ENCODE measurements at regions not wholly inside any gene's neighbourhood (a gene's known extent, or its start where the extent isn't known, plus 50 kb on each side); places are given as distances from the start of the nearest gene placed in this dataset.

DNA sequence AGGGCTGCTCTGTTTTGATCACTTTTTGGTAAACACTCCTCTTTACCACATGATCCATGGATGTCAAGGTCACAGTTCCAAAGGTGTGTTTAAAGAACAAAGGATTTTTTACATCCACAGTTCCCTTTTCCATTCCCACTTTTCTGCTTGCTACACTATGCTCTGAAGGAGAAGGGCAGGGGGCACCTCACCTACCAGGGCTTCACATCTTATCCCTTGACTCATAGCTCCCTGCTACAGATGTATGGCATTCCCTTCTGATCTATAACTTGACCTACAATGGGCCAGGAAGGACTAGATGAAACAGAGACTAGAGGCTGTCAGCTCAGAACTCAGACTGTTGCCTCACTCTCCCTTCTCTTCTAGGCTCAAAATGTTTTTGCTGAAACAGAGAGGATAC, 233.1 kb upstream of the RPS6KA3 start:
- TF ChIP-seq, protein P1, sequence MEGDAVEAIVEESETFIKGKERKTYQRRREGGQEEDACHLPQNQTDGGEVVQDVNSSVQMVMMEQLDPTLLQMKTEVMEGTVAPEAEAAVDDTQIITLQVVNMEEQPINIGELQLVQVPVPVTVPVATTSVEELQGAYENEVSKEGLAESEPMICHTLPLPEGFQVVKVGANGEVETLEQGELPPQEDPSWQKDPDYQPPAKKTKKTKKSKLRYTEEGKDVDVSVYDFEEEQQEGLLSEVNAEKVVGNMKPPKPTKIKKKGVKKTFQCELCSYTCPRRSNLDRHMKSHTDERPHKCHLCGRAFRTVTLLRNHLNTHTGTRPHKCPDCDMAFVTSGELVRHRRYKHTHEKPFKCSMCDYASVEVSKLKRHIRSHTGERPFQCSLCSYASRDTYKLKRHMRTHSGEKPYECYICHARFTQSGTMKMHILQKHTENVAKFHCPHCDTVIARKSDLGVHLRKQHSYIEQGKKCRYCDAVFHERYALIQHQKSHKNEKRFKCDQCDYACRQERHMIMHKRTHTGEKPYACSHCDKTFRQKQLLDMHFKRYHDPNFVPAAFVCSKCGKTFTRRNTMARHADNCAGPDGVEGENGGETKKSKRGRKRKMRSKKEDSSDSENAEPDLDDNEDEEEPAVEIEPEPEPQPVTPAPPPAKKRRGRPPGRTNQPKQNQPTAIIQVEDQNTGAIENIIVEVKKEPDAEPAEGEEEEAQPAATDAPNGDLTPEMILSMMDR (IDR thresholded peaks at IDR 0.05; ENCODE audit: low read depth, low read length), result no peak
- TF ChIP-seq, protein P2, sequence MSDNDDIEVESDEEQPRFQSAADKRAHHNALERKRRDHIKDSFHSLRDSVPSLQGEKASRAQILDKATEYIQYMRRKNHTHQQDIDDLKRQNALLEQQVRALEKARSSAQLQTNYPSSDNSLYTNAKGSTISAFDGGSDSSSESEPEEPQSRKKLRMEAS (IDR thresholded peaks at IDR 0.05; ENCODE audit: low read depth, low read length), result no peak
- TF ChIP-seq POLR2A (IDR thresholded peaks at IDR 0.05; ENCODE audit: extremely low read depth, insufficient read length), result no peak

Measured in NB4 (cell line).